GM12864 (cell line): ENCODE measurements at regions not wholly inside any gene's neighbourhood (a gene's known extent, or its start where the extent isn't known, plus 50 kb on each side); places are given as distances from the start of the nearest gene placed in this dataset.

ENCODE experiments used
- DNase-seq: peaks from one replicate; pipeline ENCODE4 v3.0.0-alpha.2; 2011; ENCODE audit warnings: low read depth
- H3K4me3 ChIP-seq: 2 replicates; pipeline ENCODE4 v1.5.1; 2011; ENCODE audit warnings: mild to moderate bottlenecking, low read depth, low read length, control low read depth
- TF ChIP-seq, protein P1 (sequence below): IDR thresholded peaks from 2 replicates; pipeline ENCODE4 v1.5.1; 2011; ENCODE audit warnings: low read depth, mild to moderate bottlenecking, moderate library complexity, low read length, control low read depth, inconsistent platforms; ENCODE audit errors: missing control alignments

DNA sequence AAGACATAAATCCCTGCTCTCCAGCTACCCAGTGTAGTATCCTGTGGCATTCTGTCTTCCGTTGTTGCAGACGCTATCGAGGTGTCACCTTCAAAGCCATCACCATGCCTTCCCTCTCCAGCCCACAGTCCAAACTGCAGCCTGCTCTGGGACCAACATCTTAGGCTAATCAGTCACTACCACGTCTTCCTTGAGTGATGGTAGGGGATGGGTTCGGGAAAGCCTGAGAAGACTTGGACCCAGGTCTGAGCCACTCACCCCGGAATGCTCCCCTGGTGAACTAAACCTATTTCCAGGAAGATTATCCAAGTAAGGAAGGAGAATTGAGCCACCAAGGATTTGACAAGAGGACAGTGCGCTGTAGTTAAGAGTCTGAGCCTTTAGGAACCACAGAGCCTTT lies 52.9 kb upstream of the IRX1 start:
- H3K4me3 ChIP-seq: no peak overlapping the region
- DNase-seq: no peak
- TF ChIP-seq, protein P1, sequence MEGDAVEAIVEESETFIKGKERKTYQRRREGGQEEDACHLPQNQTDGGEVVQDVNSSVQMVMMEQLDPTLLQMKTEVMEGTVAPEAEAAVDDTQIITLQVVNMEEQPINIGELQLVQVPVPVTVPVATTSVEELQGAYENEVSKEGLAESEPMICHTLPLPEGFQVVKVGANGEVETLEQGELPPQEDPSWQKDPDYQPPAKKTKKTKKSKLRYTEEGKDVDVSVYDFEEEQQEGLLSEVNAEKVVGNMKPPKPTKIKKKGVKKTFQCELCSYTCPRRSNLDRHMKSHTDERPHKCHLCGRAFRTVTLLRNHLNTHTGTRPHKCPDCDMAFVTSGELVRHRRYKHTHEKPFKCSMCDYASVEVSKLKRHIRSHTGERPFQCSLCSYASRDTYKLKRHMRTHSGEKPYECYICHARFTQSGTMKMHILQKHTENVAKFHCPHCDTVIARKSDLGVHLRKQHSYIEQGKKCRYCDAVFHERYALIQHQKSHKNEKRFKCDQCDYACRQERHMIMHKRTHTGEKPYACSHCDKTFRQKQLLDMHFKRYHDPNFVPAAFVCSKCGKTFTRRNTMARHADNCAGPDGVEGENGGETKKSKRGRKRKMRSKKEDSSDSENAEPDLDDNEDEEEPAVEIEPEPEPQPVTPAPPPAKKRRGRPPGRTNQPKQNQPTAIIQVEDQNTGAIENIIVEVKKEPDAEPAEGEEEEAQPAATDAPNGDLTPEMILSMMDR: no peak

DNA sequence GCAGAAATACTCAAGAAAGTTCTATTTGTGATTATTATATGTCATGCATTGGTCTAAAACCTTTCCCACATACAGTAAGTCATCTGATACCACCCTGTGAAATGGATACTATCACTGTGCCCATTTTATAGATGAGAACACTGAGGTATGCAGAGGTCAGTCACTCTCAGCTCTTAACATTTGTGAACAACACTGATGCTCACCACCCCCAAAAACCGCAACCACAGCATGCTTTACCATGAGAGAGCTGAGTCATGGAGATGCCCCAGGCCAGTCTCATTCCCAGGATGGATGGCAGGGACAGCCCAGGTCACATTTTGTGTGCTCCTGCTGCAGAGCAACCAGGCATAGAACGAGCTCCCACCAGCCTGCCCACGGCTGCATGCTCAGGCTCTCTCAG lies 53.5 kb upstream of the IRX1 start:
- no peak overlapping the region for H3K4me3 ChIP-seq
- TF ChIP-seq, protein P1: no peak
- no peak for DNase-seq

DNA sequence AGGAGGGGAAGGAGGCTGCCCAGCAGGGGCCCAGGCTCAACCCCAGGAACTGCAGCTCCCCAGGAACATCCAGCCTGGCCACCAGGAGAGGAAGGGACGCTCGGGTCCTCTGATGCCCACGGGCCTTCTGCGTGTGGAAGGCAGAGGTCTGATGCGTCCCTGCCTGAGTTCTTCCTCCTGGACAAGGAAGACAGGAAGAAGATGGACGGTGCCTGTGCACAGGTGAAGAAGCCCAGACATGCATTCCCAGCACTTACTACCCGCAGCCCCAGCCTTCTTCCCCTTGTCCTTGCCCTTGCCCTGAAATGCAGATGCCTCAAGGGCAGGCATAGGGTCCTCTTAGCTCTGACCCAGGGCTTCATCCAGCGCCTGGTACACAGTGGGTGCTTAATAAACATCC lies 56.7 kb upstream of the IRX1 start:
- TF ChIP-seq, protein P1: no peak
- H3K4me3 ChIP-seq: no peak overlapping the region

DNA sequence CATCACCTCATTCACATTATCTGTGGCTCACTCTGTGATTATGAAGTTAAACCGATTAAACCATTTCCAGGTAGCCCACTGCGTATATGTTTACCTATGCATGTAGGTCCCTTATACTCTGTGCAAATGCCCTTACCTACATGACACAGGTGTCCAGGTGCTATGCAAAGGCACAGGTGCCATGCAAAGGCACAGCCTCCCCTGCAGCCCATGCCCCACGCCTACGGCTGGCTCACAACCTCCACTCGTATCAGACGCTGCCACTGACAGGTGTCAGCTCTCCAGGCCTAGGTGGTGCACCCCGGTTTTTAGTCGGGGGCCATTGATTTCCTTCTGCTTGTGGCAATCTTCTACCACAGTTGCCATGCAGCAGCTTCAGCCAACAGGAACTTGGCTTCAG lies 57.7 kb upstream of the IRX1 start:
- no peak for DNase-seq
- no peak overlapping the region for H3K4me3 ChIP-seq

More for the DNA sequence above, 56.7 kb upstream of the IRX1 start:
- no peak for DNase-seq

DNA sequence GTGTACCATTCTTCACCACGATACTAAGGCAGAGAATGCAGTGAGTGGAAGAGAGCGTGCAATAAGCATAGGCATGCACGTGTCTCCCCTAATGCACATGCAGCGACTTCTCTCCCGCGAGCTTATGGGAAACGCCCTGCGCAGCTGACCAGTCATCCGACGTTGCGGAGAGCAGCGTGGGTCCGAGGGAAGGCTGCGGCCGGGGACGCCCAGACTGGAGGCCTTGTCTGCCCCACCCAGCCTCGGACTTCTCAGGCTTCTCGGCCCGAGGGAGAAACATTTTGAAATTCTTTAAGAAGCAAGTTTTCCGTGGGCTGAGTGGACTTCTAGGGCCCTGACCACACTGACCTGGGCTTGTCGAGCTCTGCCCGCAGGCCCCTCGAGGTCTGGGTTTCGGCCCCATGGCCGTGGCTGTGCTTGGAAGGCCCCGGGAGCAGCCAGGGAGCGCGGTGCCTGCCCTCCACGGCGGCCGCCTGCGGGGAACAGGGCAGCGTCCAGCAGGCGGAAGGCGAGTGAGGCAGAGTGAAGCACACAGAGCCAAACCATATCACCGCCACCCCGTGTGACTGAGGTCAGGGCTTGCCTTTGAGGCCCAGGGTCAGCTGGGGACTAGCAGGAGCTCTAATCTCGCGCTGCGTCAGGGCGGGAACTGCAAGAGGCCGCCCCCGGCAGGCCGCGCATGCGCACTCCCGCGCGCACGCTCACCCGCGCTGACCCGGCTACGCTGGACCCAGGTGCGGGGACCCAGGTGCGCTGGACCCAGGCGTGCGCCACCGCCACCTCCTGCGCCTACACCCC lies 60.0 kb upstream of the IRX1 start:
- TF ChIP-seq, protein P1: no peak
- no peak for DNase-seq
- no peak overlapping the region for H3K4me3 ChIP-seq

More for the DNA sequence above, 57.7 kb upstream of the IRX1 start:
- TF ChIP-seq, protein P1: no peak

DNA sequence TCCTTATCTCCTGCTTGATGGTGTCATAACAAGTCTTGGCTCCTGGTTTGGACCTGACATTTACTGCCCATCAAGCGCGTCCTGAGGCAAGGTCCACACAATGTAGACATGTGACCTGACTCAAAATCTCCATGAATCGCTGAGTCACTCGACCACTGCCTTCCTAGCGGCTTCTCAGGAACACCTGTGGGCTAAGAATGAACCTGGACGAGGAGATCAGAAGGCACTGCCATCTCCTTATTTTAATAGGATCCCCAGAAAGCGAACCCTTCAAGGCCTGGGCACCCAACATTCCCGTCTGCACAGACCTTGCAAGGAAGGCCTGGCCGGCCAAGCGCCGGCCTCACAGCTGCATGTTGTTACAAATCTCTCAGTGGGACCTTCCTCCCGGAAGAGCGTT lies 60.6 kb upstream of the IRX1 start:
- H3K4me3 ChIP-seq: no peak overlapping the region
- DNase-seq: no peak
- TF ChIP-seq, protein P1: no peak
